ENCODE measurements at regions not wholly inside any gene's neighbourhood (a gene's known extent, or its start where the extent isn't known, plus 50 kb on each side); places are given as distances from the start of the nearest gene placed in this dataset.
A peak's percentile ranks its signal among the peaks of the same experiment; 100 is the strongest.
"Not testable (repeated sequence)": the region's sequence is repeated elsewhere in the genome, so short reads cannot be mapped to it uniquely, and the experiment has no call there.

- DNase-seq = no peak
- intact Hi-C loops (cut with DNase I) = loop anchor here (2.0 to 10.0 kb wide), 3 partner anchors 899 to 1129 kb away; partner anchors contain the start of gene NDST3
Observed at GRCh38 chr4:117135634-117136354, 50.4 kb upstream of the TRAM1L1 start.

GRCh38 chr4:117137145-117137544 lies 51.8 kb upstream of the TRAM1L1 start:
- intact Hi-C loops (cut with DNase I) = loop anchor here (10.0 kb wide), 2 partner anchors 1088 to 1128 kb away; no protein-coding TSS in a partner anchor
- no peak for DNase-seq

- intact Hi-C loops (cut with DNase I) = loop anchor here (10.0 kb wide), 2 partner anchors 1086 to 1126 kb away; no protein-coding TSS in a partner anchor
- not testable (repeated sequence) for DNase-seq
Observed at GRCh38 chr4:117138732-117139131, 53.4 kb upstream of the TRAM1L1 start.

GRCh38 chr4:117154251-117154650 lies 68.9 kb upstream of the TRAM1L1 start:
- intact Hi-C loops (cut with DNase I) = no loop called here
- no peak for DNase-seq

- DNase-seq = no peak
- intact Hi-C loops (cut with DNase I) = no loop called here
Observed at GRCh38 chr4:117156806-117157205, 71.4 kb upstream of the TRAM1L1 start.

- DNase-seq = no peak
- intact Hi-C loops (cut with DNase I) = no loop called here
Observed at GRCh38 chr4:117157360-117157759, 72.0 kb upstream of the TRAM1L1 start.

- DNase-seq = no peak
- intact Hi-C loops (cut with DNase I) = no loop called here
Observed at GRCh38 chr4:117162976-117163375, 77.6 kb upstream of the TRAM1L1 start.

GRCh38 chr4:117164338-117164737 lies 79.0 kb upstream of the TRAM1L1 start:
- DNase-seq = no peak
- intact Hi-C loops (cut with DNase I) = no loop called here

- DNase-seq; intact Hi-C loops (cut with DNase I): not testable (repeated sequence)
Observed at GRCh38 chr4:117175369-117175768, 90.0 kb upstream of the TRAM1L1 start.

GRCh38 chr4:117203231-117203630 lies 117.9 kb upstream of the TRAM1L1 start:
- no peak for DNase-seq
- intact Hi-C loops (cut with DNase I) = no loop called here

- intact Hi-C loops (cut with DNase I) = no loop called here
- no peak for DNase-seq
Observed at GRCh38 chr4:117210551-117210950, 125.2 kb upstream of the TRAM1L1 start.

- no peak for DNase-seq
- intact Hi-C loops (cut with DNase I) = no loop called here
Observed at GRCh38 chr4:117224256-117224655, 138.9 kb upstream of the TRAM1L1 start.

GRCh38 chr4:117225471-117225870 lies 140.1 kb upstream of the TRAM1L1 start:
- intact Hi-C loops (cut with DNase I) = no loop called here
- no peak for DNase-seq

GRCh38 chr4:117227925-117228324 lies 142.5 kb upstream of the TRAM1L1 start:
- DNase-seq = no peak
- intact Hi-C loops (cut with DNase I) = no loop called here

GRCh38 chr4:117239434-117239833 lies 154.1 kb upstream of the TRAM1L1 start:
- intact Hi-C loops (cut with DNase I) = no loop called here
- DNase-seq = peak in 2 of 10 donors; percentile 33 to 49

- DNase-seq = no peak
- intact Hi-C loops (cut with DNase I) = no loop called here
Observed at GRCh38 chr4:117249333-117249732, 164.0 kb upstream of the TRAM1L1 start.

GRCh38 chr4:117264072-117264471 lies 178.7 kb upstream of the TRAM1L1 start:
- intact Hi-C loops (cut with DNase I) = no loop called here
- no peak for DNase-seq

- intact Hi-C loops (cut with DNase I) = no loop called here
- no peak for DNase-seq
Observed at GRCh38 chr4:117267317-117267716, 181.9 kb upstream of the TRAM1L1 start.

GRCh38 chr4:117284736-117285135 lies 199.4 kb upstream of the TRAM1L1 start:
- intact Hi-C loops (cut with DNase I) = no loop called here
- no peak for DNase-seq

- intact Hi-C loops (cut with DNase I) = no loop called here
- no peak for DNase-seq
Observed at GRCh38 chr4:117293784-117294183, 208.4 kb upstream of the TRAM1L1 start.

GRCh38 chr4:117302226-117302625 lies 216.8 kb upstream of the TRAM1L1 start:
- DNase-seq = no peak
- intact Hi-C loops (cut with DNase I) = no loop called here

- intact Hi-C loops (cut with DNase I) = no loop called here
- DNase-seq = no peak
Observed at GRCh38 chr4:117311215-117311614, 225.8 kb upstream of the TRAM1L1 start.

GRCh38 chr4:117311989-117312388 lies 226.6 kb upstream of the TRAM1L1 start:
- DNase-seq = no peak
- intact Hi-C loops (cut with DNase I) = no loop called here

Data from posterior cingulate gyrus (tissue), 11 donors.